SK-N-DZ (cell line): ENCODE measurements at regions not wholly inside any gene's neighbourhood (a gene's known extent, or its start where the extent isn't known, plus 50 kb on each side); places are given as distances from the start of the nearest gene placed in this dataset.
"Not testable (repeated sequence)": the region's sequence is repeated elsewhere in the genome, so short reads cannot be mapped to it uniquely, and the experiment has no call there.

Experiments
- DNase-seq: peaks from one replicate; pipeline ENCODE4 v3.0.0-alpha.2; 2015; ENCODE audit warnings: low spot score

DNA sequence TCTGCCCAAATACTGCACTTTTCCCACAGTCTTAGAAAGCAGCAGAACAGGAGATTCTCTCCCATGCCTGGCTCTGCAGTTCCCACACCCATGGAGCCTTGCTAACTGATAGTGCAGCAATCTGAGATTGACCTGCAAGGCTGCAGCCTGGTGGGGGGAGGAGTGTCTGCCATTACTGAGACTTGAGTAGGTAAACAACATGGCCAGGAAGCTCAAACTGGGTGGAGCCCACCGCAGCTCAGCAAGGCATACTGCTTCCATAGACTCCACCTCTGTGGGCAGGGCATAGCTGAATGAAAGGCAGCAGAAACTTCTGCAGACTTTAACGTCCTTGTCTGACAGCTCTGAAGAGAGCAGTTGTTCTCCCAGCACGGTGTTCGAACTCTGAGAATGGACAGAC, 358.5 kb upstream of the PCDH9 start:
- no peak for DNase-seq

DNA sequence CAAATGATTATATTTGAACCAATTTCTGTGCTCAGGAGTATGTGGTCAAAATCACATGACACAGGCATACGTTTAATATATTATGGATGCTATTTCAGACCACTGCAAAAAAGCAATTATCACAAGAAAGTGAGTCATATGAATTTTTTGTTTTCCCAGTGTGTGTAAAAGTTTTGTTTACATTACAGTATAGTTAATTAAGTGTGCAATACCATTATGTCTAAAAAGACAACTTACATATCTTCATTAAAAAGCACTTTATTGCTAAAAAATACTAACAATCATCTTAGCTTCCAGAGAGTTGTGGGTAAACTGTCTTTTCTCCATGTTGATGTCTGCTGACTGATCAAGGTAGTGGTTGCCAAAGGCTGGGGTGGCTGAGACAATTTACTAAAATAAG, 347.2 kb upstream of the PCDH9 start:
- DNase-seq = no peak

GRCh38 chr13:67574320-67575233, 344.4 kb upstream of the PCDH9 start:
- no peak for DNase-seq

GRCh38 chr13:67568205-67568604, 338.1 kb upstream of the PCDH9 start:
- no peak for DNase-seq

DNA sequence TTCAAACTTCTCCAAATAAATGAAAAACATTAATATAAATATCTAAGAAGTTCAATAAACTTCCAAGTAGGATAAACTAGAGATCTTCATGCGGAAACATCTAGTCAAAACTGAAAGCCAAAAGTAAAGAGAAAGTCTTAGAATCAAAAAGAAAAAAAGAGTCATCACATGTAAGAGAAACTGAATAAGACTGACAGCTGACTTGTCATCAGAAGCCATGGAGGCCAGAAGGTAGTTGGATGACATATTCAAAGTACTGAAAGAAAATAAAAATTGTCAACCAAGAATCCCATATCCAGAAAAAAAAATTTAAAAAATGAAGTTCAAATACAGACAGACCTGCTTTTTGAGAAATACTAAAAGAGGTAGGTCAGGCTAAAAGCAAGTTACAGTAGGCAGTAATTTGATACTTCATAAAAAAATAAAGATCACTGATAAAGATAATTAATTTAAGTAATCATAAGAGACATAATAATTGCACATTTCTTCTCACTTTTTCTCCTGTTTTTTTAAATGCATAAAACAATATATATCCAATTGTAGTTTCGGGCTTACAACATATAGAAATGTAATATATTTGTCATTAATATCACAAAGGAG, 327.6 kb upstream of the PCDH9 start:
- no peak for DNase-seq

GRCh38 chr13:67557118-67557517, 327.0 kb upstream of the PCDH9 start:
- DNase-seq = no peak

- no peak for DNase-seq
Measured at GRCh38 chr13:67554746-67555452, 324.8 kb upstream of the PCDH9 start.

GRCh38 chr13:67554286-67554685, 324.1 kb upstream of the PCDH9 start:
- DNase-seq = no peak

GRCh38 chr13:67549331-67549730, 319.2 kb upstream of the PCDH9 start:
- DNase-seq = no peak

DNA sequence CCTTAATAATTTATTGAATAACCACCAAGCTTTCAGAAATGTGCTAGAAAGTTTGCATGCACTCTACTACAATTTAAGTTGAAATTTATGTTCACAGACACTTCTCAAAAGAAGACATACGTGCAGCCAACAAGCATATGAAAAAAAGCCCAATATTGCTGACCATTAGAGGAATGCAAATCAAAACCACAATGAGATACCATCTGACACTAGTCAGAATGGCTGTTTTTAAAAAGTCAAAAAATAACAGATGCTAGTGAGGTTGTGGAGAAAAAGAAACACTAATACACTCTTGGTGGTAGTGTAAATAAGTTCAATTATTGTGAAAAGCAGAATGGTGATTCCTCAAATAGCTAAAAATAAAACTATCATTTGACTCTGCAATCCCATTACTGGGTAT, 308.8 kb upstream of the PCDH9 start:
- no peak for DNase-seq

DNA sequence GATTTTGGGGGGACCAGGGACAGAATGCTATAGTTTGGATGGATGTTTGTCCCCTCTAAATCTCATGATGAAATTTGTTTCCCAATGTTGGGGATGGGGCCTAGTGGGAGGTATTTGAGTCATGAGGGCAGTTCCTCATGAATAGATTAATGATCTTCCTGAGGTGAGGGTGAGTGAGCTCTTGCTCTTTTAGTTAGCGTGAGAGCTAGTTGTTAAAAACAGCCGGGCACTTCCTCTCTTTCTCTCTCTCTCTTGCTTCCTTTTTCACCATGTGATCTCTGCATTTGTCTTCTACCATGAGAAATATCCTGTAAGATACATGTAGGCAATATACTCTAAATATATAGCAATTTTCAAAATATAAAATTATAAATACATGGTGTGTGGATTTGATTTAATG, 290.8 kb upstream of the PCDH9 start:
- DNase-seq = no peak

DNA sequence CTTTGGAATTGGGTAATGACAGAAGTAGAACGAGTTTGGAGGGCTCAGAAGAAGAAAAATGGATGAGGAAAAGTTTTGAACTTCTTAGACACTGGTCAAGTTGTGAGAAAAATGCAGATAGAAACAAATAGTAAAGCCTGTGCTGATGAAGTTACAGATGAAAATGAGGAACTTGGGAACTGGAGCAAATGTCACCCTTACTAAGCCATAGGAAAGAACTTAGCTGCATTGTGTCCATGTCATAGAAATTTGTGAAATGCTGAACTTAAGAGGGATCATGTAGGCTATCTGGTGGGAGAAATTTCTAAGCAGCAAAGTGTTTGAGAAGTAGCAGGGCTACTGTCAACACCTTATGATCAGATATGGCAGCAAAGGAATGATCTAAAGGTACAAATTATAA, 289.2 kb upstream of the PCDH9 start:
- DNase-seq = no peak

DNA sequence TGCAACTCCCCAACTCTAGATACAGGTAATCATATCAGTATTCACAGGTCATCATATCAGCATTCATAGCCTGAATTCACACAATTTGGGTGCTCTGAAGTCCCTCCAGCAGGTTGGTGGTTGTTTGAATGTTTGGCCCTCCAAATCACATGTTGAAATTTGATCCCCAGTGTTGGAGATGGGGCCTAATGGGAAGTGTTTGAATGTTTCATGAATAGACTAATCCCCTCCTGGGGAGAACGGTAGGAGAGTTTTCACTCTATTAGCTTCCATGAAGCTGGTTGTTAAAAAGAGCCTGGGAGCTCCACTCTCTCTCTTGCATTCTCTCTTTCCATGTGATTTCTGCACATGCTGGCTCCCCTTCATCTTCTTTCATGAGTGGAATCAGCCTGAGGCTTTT, 288.6 kb upstream of the PCDH9 start:
- DNase-seq = no peak

GRCh38 chr13:67515895-67516294, 285.8 kb upstream of the PCDH9 start:
- DNase-seq = no peak

- DNase-seq = no peak
Measured at GRCh38 chr13:67509018-67509417, 278.9 kb upstream of the PCDH9 start.

- not testable (repeated sequence) for DNase-seq
Measured at GRCh38 chr13:67508275-67508674, 278.1 kb upstream of the PCDH9 start.

- peak; percentile 94 for DNase-seq
Measured at GRCh38 chr13:67506407-67506806, 276.3 kb upstream of the PCDH9 start.

DNA sequence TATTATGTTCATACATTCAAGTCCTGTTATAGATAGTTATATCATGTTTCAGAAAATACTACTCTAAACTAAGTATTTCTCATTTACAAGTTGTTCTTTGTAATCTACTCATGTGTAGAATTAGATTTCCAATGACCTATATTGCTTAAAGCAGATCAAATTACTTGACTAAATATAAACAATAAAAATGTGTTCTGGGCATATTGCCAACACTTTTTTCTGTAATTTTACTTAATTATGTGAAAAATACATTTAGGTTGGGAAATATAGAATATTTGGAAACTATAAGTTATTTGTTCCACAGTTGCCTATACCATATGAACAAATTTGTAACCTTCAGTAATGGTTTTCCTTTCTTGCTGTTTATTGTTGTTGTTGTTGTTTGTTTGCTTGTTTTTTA, 275.2 kb upstream of the PCDH9 start:
- peak; percentile 7 for DNase-seq

DNA sequence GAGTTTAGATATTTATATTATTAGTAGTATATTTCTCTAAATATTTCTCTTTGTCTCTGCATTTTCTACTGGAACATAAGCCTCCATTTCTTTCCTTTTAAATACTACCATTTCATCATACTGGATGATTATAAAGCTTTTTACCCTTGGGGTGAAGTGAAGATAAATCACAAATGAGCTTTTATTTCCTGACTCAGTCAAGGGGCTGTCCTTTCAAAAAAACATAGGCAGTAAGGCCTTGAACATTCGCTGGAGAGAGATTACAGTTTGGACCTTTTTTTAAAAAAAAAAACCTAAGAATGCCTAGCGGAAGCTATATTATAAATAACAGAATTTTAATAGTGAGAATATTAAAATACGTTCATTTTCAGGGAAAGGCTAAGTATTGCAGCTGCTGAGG, 268.8 kb upstream of the PCDH9 start:
- no peak for DNase-seq

- no peak for DNase-seq
Measured at GRCh38 chr13:67493835-67494234, 263.7 kb upstream of the PCDH9 start.

DNA sequence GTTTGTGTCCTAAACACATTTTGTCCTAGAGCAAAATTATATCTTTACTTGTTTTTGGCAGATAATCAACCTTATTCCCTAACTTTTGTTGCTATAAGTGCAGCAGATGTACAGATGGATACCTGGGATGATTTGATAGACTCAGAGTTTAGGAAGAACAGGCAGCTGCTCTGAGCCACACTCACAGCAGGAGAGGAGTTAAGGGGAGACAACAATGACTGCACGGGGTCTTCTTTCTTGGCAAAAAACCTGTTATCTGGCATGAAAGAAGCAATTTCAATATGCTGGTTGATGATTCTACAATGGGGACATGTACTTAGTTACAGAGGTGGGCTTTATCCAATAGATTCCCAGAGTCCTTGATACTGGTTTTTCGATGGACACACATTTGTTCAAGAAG, 258.9 kb upstream of the PCDH9 start:
- no peak for DNase-seq

GRCh38 chr13:67481445-67481844, 251.3 kb upstream of the PCDH9 start:
- no peak for DNase-seq

DNA sequence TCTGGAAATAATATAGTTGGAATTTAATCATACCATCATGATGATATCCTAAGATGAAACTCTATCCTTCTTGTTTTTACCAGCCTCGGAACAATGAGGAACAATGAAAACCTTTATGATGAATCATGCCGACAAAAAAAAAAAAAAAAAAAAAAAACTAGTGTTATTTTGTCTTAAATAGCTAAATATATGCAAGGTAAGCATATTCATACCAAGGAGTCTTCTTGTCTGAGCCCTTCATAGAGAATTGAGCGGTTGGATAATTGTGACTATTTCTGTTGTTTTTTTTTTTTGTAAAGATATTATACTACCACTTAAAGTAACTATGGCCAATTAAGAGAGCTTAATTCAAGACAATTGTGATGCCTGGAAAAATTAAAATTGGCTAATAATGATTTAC, 244.0 kb upstream of the PCDH9 start:
- DNase-seq = no peak
